Activated CD8-positive, alpha-beta memory T cell treated with anti-CD3 and anti-CD28 coated beads for 1 hour (primary cell): ENCODE measurements at regions not wholly inside any gene's neighbourhood (a gene's known extent, or its start where the extent isn't known, plus 50 kb on each side); places are given as distances from the start of the nearest gene placed in this dataset.

ENCODE experiments used
- DNase-seq, 2 donors: peaks; one replicate each; pipeline ENCODE4 v3.0.0-alpha.2; 2020; ENCODE audit warnings: low read depth in 1 of 2; ENCODE audit errors: extremely low read depth in 1 of 2

GRCh38 chr2:236976266-236977062, 109.2 kb upstream of the COPS8 start:
- DNase-seq: no peak

GRCh38 chr2:236977063-236977851, 108.4 kb upstream of the COPS8 start:
- no peak for DNase-seq

- no peak for DNase-seq
These were observed 107.8 kb upstream of the COPS8 start for GRCh38 chr2:236977852-236978398.

- no peak for DNase-seq
These were observed 106.0 kb upstream of the COPS8 start for GRCh38 chr2:236979664-236980063.

- DNase-seq: no peak
These were observed 104.7 kb upstream of the COPS8 start for GRCh38 chr2:236980961-236981360.

- DNase-seq: no peak
These were observed 103.8 kb upstream of the COPS8 start for GRCh38 chr2:236981701-236982485.

- no peak for DNase-seq
These were observed 102.8 kb upstream of the COPS8 start for GRCh38 chr2:236982693-236983455.

GRCh38 chr2:236984046-236984445, 101.6 kb upstream of the COPS8 start:
- DNase-seq: no peak

- no peak for DNase-seq
These were observed 99.8 kb upstream of the COPS8 start for GRCh38 chr2:236985761-236986339.

GRCh38 chr2:236986524-236987330, 99.0 kb upstream of the COPS8 start:
- DNase-seq: no peak

- DNase-seq: no peak
These were observed 97.5 kb upstream of the COPS8 start for GRCh38 chr2:236988216-236988615.

- no peak for DNase-seq
These were observed 96.7 kb upstream of the COPS8 start for GRCh38 chr2:236988690-236989624.

- DNase-seq: no peak
These were observed 95.1 kb upstream of the COPS8 start for GRCh38 chr2:236990552-236990951.

- no peak for DNase-seq
These were observed 93.8 kb upstream of the COPS8 start for GRCh38 chr2:236991874-236992273.

- no peak for DNase-seq
These were observed 92.4 kb upstream of the COPS8 start for GRCh38 chr2:236993286-236993685.

GRCh38 chr2:236994361-236994760, 91.3 kb upstream of the COPS8 start:
- no peak for DNase-seq

- DNase-seq: no peak
These were observed 88.5 kb upstream of the COPS8 start for GRCh38 chr2:236997069-236997715.

- DNase-seq: no peak
These were observed 87.5 kb upstream of the COPS8 start for GRCh38 chr2:236998236-236998635.
